ENCODE measurements at regions not wholly inside any gene's neighbourhood (a gene's known extent, or its start where the extent isn't known, plus 50 kb on each side); places are given as distances from the start of the nearest gene placed in this dataset.
"Not testable (repeated sequence)": the region's sequence is repeated elsewhere in the genome, so short reads cannot be mapped to it uniquely, and the experiment has no call there.

GRCh38 chr3:72065236-72065635, 280.3 kb upstream of the PROK2 start:
- H3K4me3 ChIP-seq (ENCODE audit: low read depth, low read length): no peak overlapping the region
- TF ChIP-seq CTCF (IDR thresholded peaks at IDR 0.05; ENCODE audit: low read depth, low read length): no peak
- TF ChIP-seq MAX (IDR thresholded peaks at IDR 0.05; ENCODE audit: low read depth, low read length): no peak
- TF ChIP-seq MYC (IDR thresholded peaks at IDR 0.05; ENCODE audit: low read depth, low read length): no peak
- no peak for TF ChIP-seq POLR2A (IDR thresholded peaks at IDR 0.05; ENCODE audit: extremely low read depth, insufficient read length)
- DNase-seq (ENCODE audit: low read depth): no peak

- H3K4me3 ChIP-seq (ENCODE audit: low read depth, low read length); DNase-seq (ENCODE audit: low read depth): not testable (repeated sequence)
Observed at GRCh38 chr3:72064727-72065126, 279.8 kb upstream of the PROK2 start.

GRCh38 chr3:72062017-72062416, 277.1 kb upstream of the PROK2 start:
- no peak for DNase-seq (ENCODE audit: low read depth)
- no peak overlapping the region for H3K4me3 ChIP-seq (ENCODE audit: low read depth, low read length)
- TF ChIP-seq MAX (IDR thresholded peaks at IDR 0.05; ENCODE audit: low read depth, low read length) (no peak), MYC (IDR thresholded peaks at IDR 0.05; ENCODE audit: low read depth, low read length) (no peak), CTCF (IDR thresholded peaks at IDR 0.05; ENCODE audit: low read depth, low read length) (no peak), POLR2A (IDR thresholded peaks at IDR 0.05; ENCODE audit: extremely low read depth, insufficient read length) (no peak)

- TF ChIP-seq MYC (IDR thresholded peaks at IDR 0.05; ENCODE audit: low read depth, low read length) (no peak), POLR2A (IDR thresholded peaks at IDR 0.05; ENCODE audit: extremely low read depth, insufficient read length) (no peak), CTCF (IDR thresholded peaks at IDR 0.05; ENCODE audit: low read depth, low read length) (no peak), MAX (IDR thresholded peaks at IDR 0.05; ENCODE audit: low read depth, low read length) (no peak)
- no peak for DNase-seq (ENCODE audit: low read depth)
- no peak overlapping the region for H3K4me3 ChIP-seq (ENCODE audit: low read depth, low read length)
Observed at GRCh38 chr3:72060447-72061034, 275.6 kb upstream of the PROK2 start.

- TF ChIP-seq MAX (IDR thresholded peaks at IDR 0.05; ENCODE audit: low read depth, low read length): no peak
- no peak for TF ChIP-seq POLR2A (IDR thresholded peaks at IDR 0.05; ENCODE audit: extremely low read depth, insufficient read length)
- TF ChIP-seq CTCF (IDR thresholded peaks at IDR 0.05; ENCODE audit: low read depth, low read length): no peak
- TF ChIP-seq MYC (IDR thresholded peaks at IDR 0.05; ENCODE audit: low read depth, low read length): no peak
- no peak for DNase-seq (ENCODE audit: low read depth)
Observed at GRCh38 chr3:72058493-72059081, 273.6 kb upstream of the PROK2 start.

GRCh38 chr3:72055436-72055835, 270.5 kb upstream of the PROK2 start:
- TF ChIP-seq CTCF (IDR thresholded peaks at IDR 0.05; ENCODE audit: low read depth, low read length) (no peak), MYC (IDR thresholded peaks at IDR 0.05; ENCODE audit: low read depth, low read length) (no peak), MAX (IDR thresholded peaks at IDR 0.05; ENCODE audit: low read depth, low read length) (no peak), POLR2A (IDR thresholded peaks at IDR 0.05; ENCODE audit: extremely low read depth, insufficient read length) (no peak)
- no peak for DNase-seq (ENCODE audit: low read depth)
- no peak overlapping the region for H3K4me3 ChIP-seq (ENCODE audit: low read depth, low read length)

More at GRCh38 chr3:72058493-72059081, 273.6 kb upstream of the PROK2 start:
- H3K4me3 ChIP-seq (ENCODE audit: low read depth, low read length): no peak overlapping the region
